Panc1 (cell line): ENCODE measurements at regions not wholly inside any gene's neighbourhood (a gene's known extent, or its start where the extent isn't known, plus 50 kb on each side); places are given as distances from the start of the nearest gene placed in this dataset.

Source experiments
- CTCF ChIP-seq: fragments of 450-650 bp; IDR thresholded peaks from 2 replicates; pipeline ENCODE4 v1.5.1; 2017; ENCODE audit warnings: mild to moderate bottlenecking
- POLR2AphosphoS5 ChIP-seq: IDR thresholded peaks from 2 replicates; pipeline ENCODE4 v1.6.1; 2012; ENCODE audit warnings: mild to moderate bottlenecking, low read depth, low read length, moderate library complexity

GRCh38 chr20:40262219-40262618 lies 426.8 kb downstream of the MAFB start:
- no peak for TF ChIP-seq CTCF
- TF ChIP-seq POLR2AphosphoS5 = no peak
